GM23338 (cell line): ENCODE measurements at regions not wholly inside any gene's neighbourhood (a gene's known extent, or its start where the extent isn't known, plus 50 kb on each side); places are given as distances from the start of the nearest gene placed in this dataset.

Source experiments
- ATAC-seq: fragments of 200-7000 bp; cut with Tn5 transposase; 3 replicates; pipeline ENCODE4 v1.9.1; 2020
- DNase-seq: peaks from one replicate; pipeline ENCODE4 v3.0.0-alpha.2; 2015; ENCODE audit warnings: low spot score
- H2AFZ ChIP-seq: fragments of 200-600 bp; sonication (generic); 2 replicates; pipeline ENCODE4 v1.8.0; 2016; ENCODE audit warnings: antibody characterized with exemption, mild to moderate bottlenecking, moderate library complexity
- H3F3A ChIP-seq: fragments of 200-600 bp; sonication (generic); replicated peaks from 2 replicates; pipeline ENCODE4 v1.8.0; 2017; ENCODE audit warnings: antibody characterized with exemption, mixed run types, low read depth
- H3K27ac ChIP-seq: fragments of 200-600 bp; sonication (generic); 2 replicates; pipeline ENCODE4 v1.6.1; 2016; ENCODE audit warnings: low read depth
- H3K27me3 ChIP-seq: fragments of 200-600 bp; sonication (generic); 2 replicates; pipeline ENCODE4 v1.8.0; 2016; ENCODE audit warnings: mild to moderate bottlenecking, mixed run types, moderate library complexity; ENCODE audit not compliant: insufficient read depth
- H3K36me3 ChIP-seq: fragments of 200-600 bp; sonication (generic); 2 replicates; pipeline ENCODE4 v1.8.0; 2016; ENCODE audit warnings: mild to moderate bottlenecking; ENCODE audit not compliant: insufficient read depth
- H3K4me1 ChIP-seq: fragments of 200-600 bp; sonication (generic); 2 replicates; pipeline ENCODE4 v1.8.0; 2016; ENCODE audit warnings: mild to moderate bottlenecking, moderate library complexity; ENCODE audit not compliant: insufficient read depth
- H3K4me2 ChIP-seq: fragments of 200-600 bp; sonication (generic); 2 replicates; pipeline ENCODE4 v1.7.1; 2017; ENCODE audit warnings: mixed run types
- H3K4me3 ChIP-seq: fragments of 200-600 bp; sonication (generic); 2 replicates; pipeline ENCODE4 v1.6.1; 2016; ENCODE audit warnings: mixed run types
- H3K79me2 ChIP-seq: fragments of 200-600 bp; sonication (generic); replicated peaks from 2 replicates; pipeline ENCODE4 v1.8.0; 2017; ENCODE audit warnings: mild to moderate bottlenecking; ENCODE audit not compliant: insufficient read depth
- H3K9me2 ChIP-seq: fragments of 200-600 bp; sonication (generic); 2 replicates; pipeline ENCODE4 v1.8.0; 2017; ENCODE audit not compliant: insufficient read depth
- H4K20me1 ChIP-seq: fragments of 200-600 bp; sonication (generic); replicated peaks from 2 replicates; pipeline ENCODE4 v1.8.0; 2017; ENCODE audit warnings: mild to moderate bottlenecking; ENCODE audit not compliant: insufficient read depth
- H3K27ac Mint-ChIP-seq: 2 replicates; pipeline ENCODE4 v1.8.0; 2020; ENCODE audit warnings: inconsistent platforms, mild to moderate bottlenecking, moderate library complexity, mixed read lengths
- H3K27me3 Mint-ChIP-seq: 3 replicates; pipeline ENCODE4 v1.8.0; 2022; ENCODE audit warnings: low read depth, mild to moderate bottlenecking, moderate library complexity, mixed read lengths, inconsistent platforms; ENCODE audit not compliant: insufficient read depth, poor library complexity
- H3K36me3 Mint-ChIP-seq: 3 replicates; pipeline ENCODE4 v1.8.0; 2021; ENCODE audit warnings: low read depth, mild to moderate bottlenecking, inconsistent platforms, moderate library complexity, mixed read lengths
- H3K4me1 Mint-ChIP-seq: 3 replicates; pipeline ENCODE4 v1.8.0; 2020; ENCODE audit warnings: mild to moderate bottlenecking, inconsistent platforms, mixed read lengths
- H3K4me3 Mint-ChIP-seq: 3 replicates; pipeline ENCODE4 v1.8.0; 2021; ENCODE audit warnings: moderate library complexity, mild to moderate bottlenecking, inconsistent platforms, mixed read lengths
- H3K9me3 Mint-ChIP-seq: 3 replicates; pipeline ENCODE4 v1.8.0; 2020; ENCODE audit warnings: moderate library complexity, mild to moderate bottlenecking, inconsistent platforms, mixed read lengths
- CREB1 ChIP-seq: fragments of 250-450 bp; sonication (Bioruptor Pico); IDR thresholded peaks from 2 replicates; pipeline ENCODE4 v1.5.0; 2020; ENCODE audit warnings: low read depth, mild to moderate bottlenecking, moderate library complexity
- CTCF ChIP-seq, 2 experiments: fragments of 200-600 bp in 1 of 2; sonication (generic) in 1 of 2; conservative IDR thresholded peaks; 2 replicates each; pipeline versions ENCODE4 v1.5.1 to v1.6.1; 2016 to 2017; ENCODE audit warnings: antibody characterized with exemption in 2 of 2, low read depth in 2 of 2, mild to moderate bottlenecking in 2 of 2, moderate library complexity in 1 of 2
- EZH2 ChIP-seq: fragments of 200-600 bp; sonication (generic); IDR thresholded peaks from one replicate; pipeline ENCODE4 v1.8.0; 2017; ENCODE audit warnings: antibody characterized with exemption, mild to moderate bottlenecking, low read depth; ENCODE audit not compliant: unreplicated experiment
- EZH2phosphoT487 ChIP-seq: fragments of 200-600 bp; sonication (generic); IDR thresholded peaks from one replicate; pipeline ENCODE4 v1.8.1; 2018; ENCODE audit warnings: antibody characterized with exemption; ENCODE audit not compliant: unreplicated experiment
- NANOG ChIP-seq: IDR thresholded peaks from 2 replicates; pipeline ENCODE4 v1.6.1; 2016; ENCODE audit warnings: antibody characterized with exemption, borderline replicate concordance
- POLR2AphosphoS5 ChIP-seq: IDR thresholded peaks from 2 replicates; pipeline ENCODE4 v1.6.1; 2016; ENCODE audit warnings: antibody characterized with exemption, low read depth
- STAT1 ChIP-seq: IDR thresholded peaks from one replicate; pipeline ENCODE4 v1.6.1; 2016; ENCODE audit warnings: antibody characterized with exemption; ENCODE audit not compliant: unreplicated experiment
- ZNF331 ChIP-seq: fragments of 250-450 bp; sonication (Bioruptor Pico); IDR thresholded peaks from 2 replicates; pipeline ENCODE4 v1.5.0; 2020; ENCODE audit warnings: low read depth, mild to moderate bottlenecking, moderate library complexity
- TF ChIP-seq, protein P1 (sequence below): IDR thresholded peaks from 2 replicates; pipeline ENCODE4 v1.6.1; 2016; ENCODE audit warnings: antibody characterized with exemption
- TF ChIP-seq, protein P2 (sequence below): IDR thresholded peaks from one replicate; pipeline ENCODE4 v1.6.1; 2018; ENCODE audit warnings: antibody characterized with exemption; ENCODE audit not compliant: unreplicated experiment

- Mint-ChIP-seq H3K4me3 (no peak overlapping the region), H3K4me1 (peaks cover 18% of the 10 kb centered on the region), H3K27ac (no peak overlapping the region), H3K9me3 (peaks cover 4% of the 10 kb centered on the region; the same call in 2 of the 3 replicates), H3K27me3 (peaks cover 15% of the 10 kb centered on the region), H3K36me3 (peaks cover 2% of the 10 kb centered on the region; the same call in 1 of the 3 replicates)
- H3K36me3 ChIP-seq: no peaks in the 10 kb centered on the region
- no peaks in the 10 kb centered on the region for H3K79me2 ChIP-seq
- no peaks in the 10 kb centered on the region for H3K27me3 ChIP-seq
- TF ChIP-seq CREB1 (CRISPR knock-in tag) (no peak), POLR2AphosphoS5 (no peak), CTCF (conservative IDR thresholded peaks at IDR 0.05; ENCODE audit: low read depth in 2 of 2) (no peak), EZH2 (no peak)
- DNase-seq (no peak), ATAC-seq (no peak)
- H3K9me2 ChIP-seq: no peaks in the 10 kb centered on the region
- no peaks in the 10 kb centered on the region for H4K20me1 ChIP-seq
- H3F3A ChIP-seq: no peaks in the 10 kb centered on the region
- H3K27ac ChIP-seq: no peak overlapping the region
- no peak overlapping the region for H3K4me3 ChIP-seq
- H3K4me2 ChIP-seq: no peak overlapping the region
- no peak overlapping the region for H2AFZ ChIP-seq
- no peaks in the 10 kb centered on the region for H3K4me1 ChIP-seq
These were observed 132.2 kb downstream of the FOXL1 start for GRCh38 chr16:86710602-86710950.

- Mint-ChIP-seq H3K27me3 (peaks cover 15% of the 10 kb centered on the region), H3K4me1 (peaks cover 21% of the 10 kb centered on the region), H3K27ac (no peak overlapping the region), H3K36me3 (no peaks in the 10 kb centered on the region), H3K4me3 (no peak overlapping the region), H3K9me3 (no peaks in the 10 kb centered on the region; the same call in 2 of the 3 replicates)
- no peaks in the 10 kb centered on the region for H3K27me3 ChIP-seq
- DNase-seq: no peak
- H3K36me3 ChIP-seq: no peaks in the 10 kb centered on the region
- no peak overlapping the region for H3K4me3 ChIP-seq
- no peak overlapping the region for H3K4me2 ChIP-seq
- H3K9me2 ChIP-seq: no peaks in the 10 kb centered on the region
- H4K20me1 ChIP-seq: no peaks in the 10 kb centered on the region
- no peaks in the 10 kb centered on the region for H3F3A ChIP-seq
- H3K27ac ChIP-seq: no peak overlapping the region
- no peak overlapping the region for H2AFZ ChIP-seq
- H3K79me2 ChIP-seq: no peaks in the 10 kb centered on the region
- no peaks in the 10 kb centered on the region for H3K4me1 ChIP-seq
- ATAC-seq: no peak
- TF ChIP-seq, protein P1, sequence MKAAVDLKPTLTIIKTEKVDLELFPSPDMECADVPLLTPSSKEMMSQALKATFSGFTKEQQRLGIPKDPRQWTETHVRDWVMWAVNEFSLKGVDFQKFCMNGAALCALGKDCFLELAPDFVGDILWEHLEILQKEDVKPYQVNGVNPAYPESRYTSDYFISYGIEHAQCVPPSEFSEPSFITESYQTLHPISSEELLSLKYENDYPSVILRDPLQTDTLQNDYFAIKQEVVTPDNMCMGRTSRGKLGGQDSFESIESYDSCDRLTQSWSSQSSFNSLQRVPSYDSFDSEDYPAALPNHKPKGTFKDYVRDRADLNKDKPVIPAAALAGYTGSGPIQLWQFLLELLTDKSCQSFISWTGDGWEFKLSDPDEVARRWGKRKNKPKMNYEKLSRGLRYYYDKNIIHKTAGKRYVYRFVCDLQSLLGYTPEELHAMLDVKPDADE: no peak
- TF ChIP-seq CTCF (conservative IDR thresholded peaks at IDR 0.05; ENCODE audit: low read depth in 2 of 2): no peak
- TF ChIP-seq ZNF331 (CRISPR knock-in tag): no peak
- TF ChIP-seq, protein P2, sequence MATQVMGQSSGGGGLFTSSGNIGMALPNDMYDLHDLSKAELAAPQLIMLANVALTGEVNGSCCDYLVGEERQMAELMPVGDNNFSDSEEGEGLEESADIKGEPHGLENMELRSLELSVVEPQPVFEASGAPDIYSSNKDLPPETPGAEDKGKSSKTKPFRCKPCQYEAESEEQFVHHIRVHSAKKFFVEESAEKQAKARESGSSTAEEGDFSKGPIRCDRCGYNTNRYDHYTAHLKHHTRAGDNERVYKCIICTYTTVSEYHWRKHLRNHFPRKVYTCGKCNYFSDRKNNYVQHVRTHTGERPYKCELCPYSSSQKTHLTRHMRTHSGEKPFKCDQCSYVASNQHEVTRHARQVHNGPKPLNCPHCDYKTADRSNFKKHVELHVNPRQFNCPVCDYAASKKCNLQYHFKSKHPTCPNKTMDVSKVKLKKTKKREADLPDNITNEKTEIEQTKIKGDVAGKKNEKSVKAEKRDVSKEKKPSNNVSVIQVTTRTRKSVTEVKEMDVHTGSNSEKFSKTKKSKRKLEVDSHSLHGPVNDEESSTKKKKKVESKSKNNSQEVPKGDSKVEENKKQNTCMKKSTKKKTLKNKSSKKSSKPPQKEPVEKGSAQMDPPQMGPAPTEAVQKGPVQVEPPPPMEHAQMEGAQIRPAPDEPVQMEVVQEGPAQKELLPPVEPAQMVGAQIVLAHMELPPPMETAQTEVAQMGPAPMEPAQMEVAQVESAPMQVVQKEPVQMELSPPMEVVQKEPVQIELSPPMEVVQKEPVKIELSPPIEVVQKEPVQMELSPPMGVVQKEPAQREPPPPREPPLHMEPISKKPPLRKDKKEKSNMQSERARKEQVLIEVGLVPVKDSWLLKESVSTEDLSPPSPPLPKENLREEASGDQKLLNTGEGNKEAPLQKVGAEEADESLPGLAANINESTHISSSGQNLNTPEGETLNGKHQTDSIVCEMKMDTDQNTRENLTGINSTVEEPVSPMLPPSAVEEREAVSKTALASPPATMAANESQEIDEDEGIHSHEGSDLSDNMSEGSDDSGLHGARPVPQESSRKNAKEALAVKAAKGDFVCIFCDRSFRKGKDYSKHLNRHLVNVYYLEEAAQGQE: no peak
- no peak for TF ChIP-seq NANOG
- TF ChIP-seq STAT1: no peak
- TF ChIP-seq EZH2phosphoT487: no peak
- no peak for TF ChIP-seq EZH2
These were observed 134.0 kb downstream of the FOXL1 start for GRCh38 chr16:86712158-86713009.
